ENCODE measurements at regions not wholly inside any gene's neighbourhood (a gene's known extent, or its start where the extent isn't known, plus 50 kb on each side); places are given as distances from the start of the nearest gene placed in this dataset.
A peak's percentile ranks its signal among the peaks of the same experiment; 100 is the strongest.

- no peak overlapping the region for H3K4me3 ChIP-seq (ENCODE audit: low read depth, low read length)
- peak; percentile 63 for TF ChIP-seq CTCF (IDR thresholded peaks at IDR 0.05; ENCODE audit: borderline replicate concordance, insufficient read depth, low read depth, low read length)
Measured at GRCh38 chr1:39091845-39092645, 65.9 kb downstream of the NDUFS5 start.

GRCh38 chr1:39094685-39095084, 68.5 kb downstream of the NDUFS5 start:
- H3K4me3 ChIP-seq (ENCODE audit: low read depth, low read length): no peak overlapping the region
- TF ChIP-seq CTCF (IDR thresholded peaks at IDR 0.05; ENCODE audit: borderline replicate concordance, insufficient read depth, low read depth, low read length): no peak

- TF ChIP-seq CTCF (IDR thresholded peaks at IDR 0.05; ENCODE audit: borderline replicate concordance, insufficient read depth, low read depth, low read length): peak; percentile 62
- no peak overlapping the region for H3K4me3 ChIP-seq (ENCODE audit: low read depth, low read length)
Measured at GRCh38 chr1:39098546-39099250, 72.5 kb downstream of the NDUFS5 start.

- H3K4me3 ChIP-seq (ENCODE audit: low read depth, low read length): no peak overlapping the region
- TF ChIP-seq CTCF (IDR thresholded peaks at IDR 0.05; ENCODE audit: borderline replicate concordance, insufficient read depth, low read depth, low read length): peak; percentile 72
Measured at GRCh38 chr1:39102537-39103327, 76.6 kb downstream of the NDUFS5 start.

GRCh38 chr1:39103328-39104157, 77.4 kb downstream of the NDUFS5 start:
- TF ChIP-seq CTCF (IDR thresholded peaks at IDR 0.05; ENCODE audit: borderline replicate concordance, insufficient read depth, low read depth, low read length): no peak
- H3K4me3 ChIP-seq (ENCODE audit: low read depth, low read length): no peak overlapping the region

Measured in GM12875 (cell line).